Lung (tissue), 11 donors: ENCODE measurements at regions not wholly inside any gene's neighbourhood (a gene's known extent, or its start where the extent isn't known, plus 50 kb on each side); places are given as distances from the start of the nearest gene placed in this dataset.
"Not testable (repeated sequence)": the region's sequence is repeated elsewhere in the genome, so short reads cannot be mapped to it uniquely, and the experiment has no call there.

Experiments used
- ATAC-seq: fragments of 200-7000 bp; cut with Tn5 transposase; one replicate; pipeline ENCODE4 v1.9.1; 2020; ENCODE audit warnings: moderate number of reproducible peaks; ENCODE audit not compliant: insufficient read depth, low FRiP score
- DNase-seq, 3 donors: peaks; one replicate each; pipeline ENCODE4 v3.0.0-alpha.2; 2013 to 2017
- H3K27ac ChIP-seq, 2 donors: one replicate each; pipeline ENCODE4 v1.5.1; 2013; ENCODE audit warnings: mild to moderate bottlenecking in 2 of 2, moderate library complexity in 2 of 2, control low read depth in 1 of 2, inconsistent platforms in 1 of 2, low read depth in 1 of 2, low read length in 1 of 2
- H3K27me3 ChIP-seq, 3 donors: one replicate each; pipeline ENCODE4 v1.5.1; 2013; ENCODE audit warnings: low read length in 2 of 3; ENCODE audit not compliant: control insufficient read depth in 3 of 3, insufficient read depth in 3 of 3
- H3K36me3 ChIP-seq, 4 donors: one replicate each; pipeline ENCODE4 v1.5.1; 2013; ENCODE audit warnings: low read length in 4 of 4, mild to moderate bottlenecking in 1 of 4, moderate library complexity in 1 of 4; ENCODE audit not compliant: control insufficient read depth in 4 of 4, insufficient read depth in 4 of 4
- H3K4me1 ChIP-seq, 5 donors: one replicate each; pipeline ENCODE4 v1.5.1; 2013; ENCODE audit warnings: low read length in 5 of 5, mild to moderate bottlenecking in 2 of 5, moderate library complexity in 1 of 5; ENCODE audit not compliant: control insufficient read depth in 5 of 5, insufficient read depth in 5 of 5
- H3K4me3 ChIP-seq: one replicate; pipeline ENCODE4 v1.5.1; 2013; ENCODE audit warnings: mild to moderate bottlenecking, control low read depth, moderate library complexity
- H3K9ac ChIP-seq, 2 donors: one replicate each; pipeline ENCODE4 v1.5.1; 2013; ENCODE audit warnings: low read length in 2 of 2, control low read depth in 1 of 2; ENCODE audit not compliant: insufficient read depth in 1 of 2
- H3K9me3 ChIP-seq, 4 donors: one replicate each; pipeline ENCODE4 v1.5.1; 2013; ENCODE audit warnings: low read length in 3 of 4, mild to moderate bottlenecking in 1 of 4, moderate library complexity in 1 of 4; ENCODE audit not compliant: control insufficient read depth in 4 of 4, insufficient read depth in 3 of 4
- CTCF ChIP-seq: IDR thresholded peaks from 2 replicates; pipeline ENCODE4 v1.5.1; 2012; ENCODE audit warnings: mild to moderate bottlenecking; ENCODE audit errors: control extremely low read depth, extremely low read depth
- WGBS, 2 donors: extraction: QIAGEN DNeasy Blood & Tissue Kit; methylation state at CpG; one replicate each; pipeline ENCODE4 v1.1.7; 2013; 5-methylcytosine and 5-hydroxymethylcytosine counted together
- donor health status: control.
- donor health status: control.
- donor health status: Bipolar disorder and iron deficiency.
- donor health status: healthy.
- donor health status: DM: yes; HTN: yes; CAD: no.

GRCh38 chr3:194950906-194951628 lies 265.4 kb downstream of the FAM43A start:
- Histone ChIP-seq H3K9me3 (peaks cover 0 to 5% (median 2%) of the 10 kb centered on the region in 4 donors), H3K27ac (no peak overlapping the region), H3K36me3 (no peaks in the 10 kb centered on the region), H3K9ac (no peak overlapping the region), H3K4me3 (no peak overlapping the region), H3K27me3 (no peaks in the 10 kb centered on the region), H3K4me1 (peaks cover 0 to 12% (median 6%) of the 10 kb centered on the region in 5 donors)
- no peak for ATAC-seq
- no peak for TF ChIP-seq CTCF
- DNase-seq, result no peak
- WGBS, 2 donors, result 62 to 74% methylated on average over 18 of the region's 18 CpGs

- DNase-seq, H3K27me3 ChIP-seq, H3K9ac ChIP-seq, H3K4me3 ChIP-seq, ATAC-seq, H3K36me3 ChIP-seq, H3K4me1 ChIP-seq, H3K9me3 ChIP-seq, H3K27ac ChIP-seq: not testable (repeated sequence)
- WGBS, 2 donors, result 94 to 95% methylated on average over 9 of the region's 9 CpGs
Observed at GRCh38 chr3:194951629-194951920, 265.9 kb downstream of the FAM43A start.

- no peak for ATAC-seq
- WGBS, 2 donors, result 71 to 82% methylated on average over 6 of the region's 6 CpGs
- no peak for DNase-seq
- Histone ChIP-seq H3K36me3 (no peaks in the 10 kb centered on the region), H3K4me1 (peaks cover 0 to 8% (median 6%) of the 10 kb centered on the region in 5 donors), H3K9me3 (peaks cover 0 to 5% (median 2%) of the 10 kb centered on the region in 4 donors), H3K4me3 (no peak overlapping the region), H3K27me3 (no peaks in the 10 kb centered on the region), H3K9ac (no peak overlapping the region), H3K27ac (no peak overlapping the region)
- no peak for TF ChIP-seq CTCF
Observed at GRCh38 chr3:194951931-194952582, 266.4 kb downstream of the FAM43A start.

- ATAC-seq, result no peak
- no peaks in the 10 kb centered on the region for H3K27me3 ChIP-seq
- H3K4me1 ChIP-seq, result peaks cover 0 to 8% (median 6%) of the 10 kb centered on the region in 5 donors
- no peak for TF ChIP-seq CTCF
- DNase-seq, result peak in 2 of 3 donors; percentile 25 to 50
- WGBS, 2 donors, result 30 to 41% methylated on average over 6 of the region's 6 CpGs
- H3K27ac ChIP-seq, result no peak overlapping the region
- H3K9me3 ChIP-seq, result peaks cover 0 to 1% (median under 1%) of the 10 kb centered on the region in 4 donors
- H3K9ac ChIP-seq, result no peak overlapping the region
- no peak overlapping the region for H3K4me3 ChIP-seq
- no peaks in the 10 kb centered on the region for H3K36me3 ChIP-seq
Observed at GRCh38 chr3:194952841-194953241, 267.2 kb downstream of the FAM43A start.
